ENCODE measurements at regions not wholly inside any gene's neighbourhood (a gene's known extent, or its start where the extent isn't known, plus 50 kb on each side); places are given as distances from the start of the nearest gene placed in this dataset.

- H3K4me3 ChIP-seq (ENCODE audit: insufficient read depth, low read depth, low read length) = no peak overlapping the region
- H3K4me1 ChIP-seq (ENCODE audit: control insufficient read depth, insufficient read depth, low read length) = peaks cover 4% of the 10 kb centered on the region
- H3K36me3 ChIP-seq (ENCODE audit: control insufficient read depth, insufficient read depth, low read length) = no peaks in the 10 kb centered on the region
- no peaks in the 10 kb centered on the region for H3K9me3 ChIP-seq (ENCODE audit: control insufficient read depth, low read length)
- H3K27me3 ChIP-seq (ENCODE audit: control insufficient read depth, insufficient read depth, low read length, poor library complexity, severe bottlenecking) = no peaks in the 10 kb centered on the region
- WGBS, 2 experiments = 88 to 92% methylated on average over 1 to 2 of the region's 2 CpGs
- no peak overlapping the region for H3K27ac ChIP-seq (ENCODE audit: insufficient read depth, low read depth, low read length, poor library complexity, severe bottlenecking)
Observed at GRCh38 chr19:31166206-31166605, 183.0 kb downstream of the TSHZ3 start.

GRCh38 chr19:31164791-31165251, 184.4 kb downstream of the TSHZ3 start:
- Histone ChIP-seq H3K4me1 (ENCODE audit: control insufficient read depth, insufficient read depth, low read length) (peaks cover 4% of the 10 kb centered on the region), H3K9me3 (ENCODE audit: control insufficient read depth, low read length) (no peaks in the 10 kb centered on the region), H3K36me3 (ENCODE audit: control insufficient read depth, insufficient read depth, low read length) (no peaks in the 10 kb centered on the region), H3K27me3 (ENCODE audit: control insufficient read depth, insufficient read depth, low read length, poor library complexity, severe bottlenecking) (no peaks in the 10 kb centered on the region), H3K4me3 (ENCODE audit: insufficient read depth, low read depth, low read length) (no peak overlapping the region), H3K27ac (ENCODE audit: insufficient read depth, low read depth, low read length, poor library complexity, severe bottlenecking) (no peak overlapping the region)
- 81 to 86% methylated on average over 20 of the region's 20 CpGs for WGBS, 2 experiments

- no peaks in the 10 kb centered on the region for H3K9me3 ChIP-seq (ENCODE audit: control insufficient read depth, low read length)
- no peaks in the 10 kb centered on the region for H3K27me3 ChIP-seq (ENCODE audit: control insufficient read depth, insufficient read depth, low read length, poor library complexity, severe bottlenecking)
- no peaks in the 10 kb centered on the region for H3K36me3 ChIP-seq (ENCODE audit: control insufficient read depth, insufficient read depth, low read length)
- no peak overlapping the region for H3K4me3 ChIP-seq (ENCODE audit: insufficient read depth, low read depth, low read length)
- H3K4me1 ChIP-seq (ENCODE audit: control insufficient read depth, insufficient read depth, low read length) = peaks cover 4% of the 10 kb centered on the region
- H3K27ac ChIP-seq (ENCODE audit: insufficient read depth, low read depth, low read length, poor library complexity, severe bottlenecking) = no peak overlapping the region
- 83 to 86% methylated on average over 7 of the region's 7 CpGs for WGBS, 2 experiments
Observed at GRCh38 chr19:31160336-31160926, 188.8 kb downstream of the TSHZ3 start.

GRCh38 chr19:31154021-31154420, 195.2 kb downstream of the TSHZ3 start:
- 96 to 100% methylated on average over 1 of the region's 1 CpG for WGBS, 2 experiments
- no peaks in the 10 kb centered on the region for H3K27me3 ChIP-seq (ENCODE audit: control insufficient read depth, insufficient read depth, low read length, poor library complexity, severe bottlenecking)

DNA sequence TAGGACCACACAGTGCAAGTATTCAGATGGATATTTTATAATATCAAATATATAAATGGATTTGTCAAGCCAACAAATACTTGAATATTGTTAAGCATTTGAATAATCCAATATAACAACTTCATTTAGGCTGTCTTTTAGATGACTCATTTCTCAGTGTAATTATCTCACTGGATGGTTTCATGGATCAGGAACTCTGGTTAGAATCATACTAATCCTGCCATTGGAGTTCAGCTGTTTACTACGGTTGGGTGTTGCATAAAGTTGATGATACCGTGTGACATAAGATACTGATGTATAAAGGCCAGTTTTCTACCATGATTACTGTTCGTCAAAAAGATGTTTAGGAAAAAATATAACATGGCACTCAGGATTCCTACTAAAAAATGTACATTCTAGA, 196.3 kb downstream of the TSHZ3 start:
- no peaks in the 10 kb centered on the region for H3K36me3 ChIP-seq (ENCODE audit: control insufficient read depth, insufficient read depth, low read length)
- no peak overlapping the region for H3K4me3 ChIP-seq (ENCODE audit: insufficient read depth, low read depth, low read length)
- no peak overlapping the region for H3K27ac ChIP-seq (ENCODE audit: insufficient read depth, low read depth, low read length, poor library complexity, severe bottlenecking)
- WGBS, 2 experiments = 81 to 87% methylated on average over 3 of the region's 3 CpGs
- no peaks in the 10 kb centered on the region for H3K27me3 ChIP-seq (ENCODE audit: control insufficient read depth, insufficient read depth, low read length, poor library complexity, severe bottlenecking)
- no peaks in the 10 kb centered on the region for H3K9me3 ChIP-seq (ENCODE audit: control insufficient read depth, low read length)
- H3K4me1 ChIP-seq (ENCODE audit: control insufficient read depth, insufficient read depth, low read length) = no peaks in the 10 kb centered on the region

More at GRCh38 chr19:31154021-31154420, 195.2 kb downstream of the TSHZ3 start:
- Histone ChIP-seq H3K4me1 (ENCODE audit: control insufficient read depth, insufficient read depth, low read length) (no peaks in the 10 kb centered on the region), H3K9me3 (ENCODE audit: control insufficient read depth, low read length) (no peaks in the 10 kb centered on the region), H3K27ac (ENCODE audit: insufficient read depth, low read depth, low read length, poor library complexity, severe bottlenecking) (no peak overlapping the region), H3K4me3 (ENCODE audit: insufficient read depth, low read depth, low read length) (no peak overlapping the region), H3K36me3 (ENCODE audit: control insufficient read depth, insufficient read depth, low read length) (no peaks in the 10 kb centered on the region)

GRCh38 chr19:31149441-31149941, 199.7 kb downstream of the TSHZ3 start:
- WGBS, 2 experiments = 93% methylated on average over 22 to 23 of the region's 23 CpGs
- H3K27ac ChIP-seq (ENCODE audit: insufficient read depth, low read depth, low read length, poor library complexity, severe bottlenecking) = no peak overlapping the region
- no peaks in the 10 kb centered on the region for H3K9me3 ChIP-seq (ENCODE audit: control insufficient read depth, low read length)
- no peaks in the 10 kb centered on the region for H3K36me3 ChIP-seq (ENCODE audit: control insufficient read depth, insufficient read depth, low read length)
- H3K4me1 ChIP-seq (ENCODE audit: control insufficient read depth, insufficient read depth, low read length) = no peaks in the 10 kb centered on the region
- no peak overlapping the region for H3K4me3 ChIP-seq (ENCODE audit: insufficient read depth, low read depth, low read length)
- H3K27me3 ChIP-seq (ENCODE audit: control insufficient read depth, insufficient read depth, low read length, poor library complexity, severe bottlenecking) = no peaks in the 10 kb centered on the region

GRCh38 chr19:31148671-31149070, 200.6 kb downstream of the TSHZ3 start:
- H3K9me3 ChIP-seq (ENCODE audit: control insufficient read depth, low read length) = no peaks in the 10 kb centered on the region
- no peaks in the 10 kb centered on the region for H3K4me1 ChIP-seq (ENCODE audit: control insufficient read depth, insufficient read depth, low read length)
- WGBS, 2 experiments = 88 to 94% methylated on average over 4 of the region's 4 CpGs
- no peaks in the 10 kb centered on the region for H3K36me3 ChIP-seq (ENCODE audit: control insufficient read depth, insufficient read depth, low read length)
- H3K4me3 ChIP-seq (ENCODE audit: insufficient read depth, low read depth, low read length) = no peak overlapping the region
- no peak overlapping the region for H3K27ac ChIP-seq (ENCODE audit: insufficient read depth, low read depth, low read length, poor library complexity, severe bottlenecking)
- H3K27me3 ChIP-seq (ENCODE audit: control insufficient read depth, insufficient read depth, low read length, poor library complexity, severe bottlenecking) = no peaks in the 10 kb centered on the region

DNA sequence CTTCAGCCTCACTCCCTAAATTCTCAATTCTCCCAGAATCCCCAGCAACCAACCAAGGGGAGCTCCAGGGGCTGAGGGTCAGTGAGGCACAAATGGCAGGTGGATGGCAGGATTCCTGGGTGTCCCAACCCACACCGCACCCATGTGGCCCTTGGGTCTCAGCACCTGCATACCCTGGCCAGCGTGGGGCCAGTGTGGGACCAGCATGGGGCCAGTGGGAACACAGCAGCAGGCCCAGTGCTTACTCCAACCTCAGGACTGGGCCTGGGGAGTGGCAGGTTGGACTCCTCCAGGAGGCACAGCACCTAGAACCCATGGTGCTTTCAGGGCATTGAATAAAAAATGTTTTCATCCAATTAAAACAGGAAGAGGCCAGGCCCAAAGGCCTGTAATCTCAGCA, 202.0 kb downstream of the TSHZ3 start:
- Histone ChIP-seq H3K4me1 (ENCODE audit: control insufficient read depth, insufficient read depth, low read length) (no peaks in the 10 kb centered on the region), H3K27ac (ENCODE audit: insufficient read depth, low read depth, low read length, poor library complexity, severe bottlenecking) (no peak overlapping the region), H3K4me3 (ENCODE audit: insufficient read depth, low read depth, low read length) (no peak overlapping the region), H3K36me3 (ENCODE audit: control insufficient read depth, insufficient read depth, low read length) (no peaks in the 10 kb centered on the region), H3K27me3 (ENCODE audit: control insufficient read depth, insufficient read depth, low read length, poor library complexity, severe bottlenecking) (no peaks in the 10 kb centered on the region), H3K9me3 (ENCODE audit: control insufficient read depth, low read length) (no peaks in the 10 kb centered on the region)
- 90 to 94% methylated on average over 2 of the region's 2 CpGs for WGBS, 2 experiments

- Histone ChIP-seq H3K36me3 (ENCODE audit: control insufficient read depth, insufficient read depth, low read length) (no peaks in the 10 kb centered on the region), H3K27ac (ENCODE audit: insufficient read depth, low read depth, low read length, poor library complexity, severe bottlenecking) (no peak overlapping the region), H3K4me1 (ENCODE audit: control insufficient read depth, insufficient read depth, low read length) (no peaks in the 10 kb centered on the region), H3K27me3 (ENCODE audit: control insufficient read depth, insufficient read depth, low read length, poor library complexity, severe bottlenecking) (no peaks in the 10 kb centered on the region), H3K4me3 (ENCODE audit: insufficient read depth, low read depth, low read length) (no peak overlapping the region), H3K9me3 (ENCODE audit: control insufficient read depth, low read length) (no peaks in the 10 kb centered on the region)
- 88 to 95% methylated on average over 16 of the region's 16 CpGs for whole genome bisulfite sequencing, 2 experiments
Observed at GRCh38 chr19:31146546-31147183, 202.6 kb downstream of the TSHZ3 start.

- no peaks in the 10 kb centered on the region for H3K27me3 ChIP-seq (ENCODE audit: control insufficient read depth, insufficient read depth, low read length, poor library complexity, severe bottlenecking)
- H3K4me3 ChIP-seq (ENCODE audit: insufficient read depth, low read depth, low read length) = no peak overlapping the region
- no peaks in the 10 kb centered on the region for H3K9me3 ChIP-seq (ENCODE audit: control insufficient read depth, low read length)
- H3K27ac ChIP-seq (ENCODE audit: insufficient read depth, low read depth, low read length, poor library complexity, severe bottlenecking) = no peak overlapping the region
- WGBS, 2 experiments = 96 to 97% methylated on average over 13 of the region's 13 CpGs
- no peaks in the 10 kb centered on the region for H3K36me3 ChIP-seq (ENCODE audit: control insufficient read depth, insufficient read depth, low read length)
- H3K4me1 ChIP-seq (ENCODE audit: control insufficient read depth, insufficient read depth, low read length) = no peaks in the 10 kb centered on the region
Observed at GRCh38 chr19:31146015-31146414, 203.2 kb downstream of the TSHZ3 start.
